Activated CD4-positive, alpha-beta T cell treated with anti-CD3 and anti-CD28 coated beads for 1 hour (primary cell): ENCODE measurements at regions not wholly inside any gene's neighbourhood (a gene's known extent, or its start where the extent isn't known, plus 50 kb on each side); places are given as distances from the start of the nearest gene placed in this dataset.
"Not testable (repeated sequence)": the region's sequence is repeated elsewhere in the genome, so short reads cannot be mapped to it uniquely, and the experiment has no call there.

Experiments used
- DNase-seq: peaks from one replicate; pipeline ENCODE4 v3.0.0-alpha.2; 2020

DNA sequence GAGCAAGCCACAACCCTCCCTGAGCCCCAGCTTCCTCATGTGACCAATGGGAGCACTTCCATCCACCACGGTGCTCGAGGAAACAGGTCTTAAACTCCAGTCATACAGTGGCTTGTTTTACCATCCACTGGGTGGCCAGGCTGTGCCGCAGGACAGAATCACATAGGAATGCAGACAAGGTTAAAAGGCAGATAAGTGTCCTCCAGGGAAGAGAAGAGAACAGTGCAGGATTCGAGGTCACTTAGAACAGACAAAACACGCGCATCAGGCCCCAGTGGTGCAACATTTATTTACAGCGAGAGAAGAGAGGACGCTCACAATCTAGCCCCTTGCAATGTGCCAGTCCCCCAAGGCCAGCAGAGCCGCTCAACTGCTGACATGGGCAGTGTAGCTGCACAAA is 92.8 kb downstream of the TMEM130 start:
- DNase-seq, result no peak

DNA sequence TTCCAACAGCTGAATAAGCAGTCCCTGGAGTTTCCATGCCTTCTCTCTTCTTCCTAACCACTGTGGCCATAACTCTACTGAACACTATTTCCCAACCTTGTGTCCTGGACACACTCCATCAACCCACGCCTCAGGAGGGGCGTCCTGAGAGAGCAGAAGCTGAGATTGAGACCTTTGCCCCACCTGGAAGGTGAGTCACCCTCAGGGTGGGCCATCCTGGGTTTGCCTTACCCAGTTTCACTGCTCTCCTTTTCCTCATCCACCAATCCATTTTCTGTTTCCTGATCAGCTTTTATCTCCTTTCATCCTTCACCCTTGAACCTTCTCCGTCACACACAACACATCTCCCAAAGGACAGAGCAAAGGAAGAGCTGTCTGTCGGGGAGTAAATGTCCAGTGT is 91.4 kb downstream of the TMEM130 start:
- DNase-seq, result no peak

GRCh38 chr7:98779800-98780587 is 89.8 kb downstream of the TMEM130 start:
- no peak for DNase-seq

- DNase-seq, result no peak
These were observed 85.5 kb downstream of the TMEM130 start for GRCh38 chr7:98784216-98784785.

GRCh38 chr7:98785929-98786571 is 83.8 kb downstream of the TMEM130 start:
- DNase-seq, result no peak

DNA sequence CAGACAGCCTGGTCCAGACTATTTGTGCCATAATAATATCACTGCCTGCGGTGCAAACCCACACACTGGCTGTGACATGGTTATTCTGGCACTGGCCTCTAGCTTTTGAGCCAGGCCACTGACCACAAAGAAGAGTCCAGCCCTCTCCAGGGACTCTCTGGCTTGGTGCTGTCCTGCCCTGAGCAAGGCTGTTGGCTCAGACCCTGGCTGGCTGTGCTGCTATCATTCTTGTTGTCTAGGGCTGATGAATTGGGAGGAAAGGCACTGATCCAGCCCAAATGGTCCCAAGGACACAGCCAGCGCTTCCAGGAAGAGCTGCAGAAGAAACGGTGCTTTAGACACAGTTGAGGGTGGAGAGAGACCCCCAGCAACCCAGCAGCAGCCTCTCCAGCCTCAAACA is 80.8 kb downstream of the TMEM130 start:
- no peak for DNase-seq

- not testable (repeated sequence) for DNase-seq
These were observed 75.4 kb downstream of the TMEM130 start for GRCh38 chr7:98794453-98794852.

GRCh38 chr7:98795741-98796493 is 73.9 kb downstream of the TMEM130 start:
- DNase-seq, result no peak
